Motor neuron (in vitro differentiated cells): ENCODE measurements at regions not wholly inside any gene's neighbourhood (a gene's known extent, or its start where the extent isn't known, plus 50 kb on each side); places are given as distances from the start of the nearest gene placed in this dataset.

Experiments used
- ATAC-seq, 8 experiments: fragments of 200-7000 bp; cut with Tn5 transposase; replicated peaks in 6 of 8; 2 replicates each; pipeline ENCODE4 v1.8.0; 2021; ENCODE audit warnings: mild to moderate bottlenecking in 8 of 8, moderate library complexity in 8 of 8
- H3K27ac ChIP-seq, 2 donors: fragments of 250-450 bp; sonication (Bioruptor Pico); 2 replicates each; pipeline ENCODE4 v1.9.0; 2021; ENCODE audit warnings: antibody characterized with exemption in 2 of 2, mild to moderate bottlenecking in 2 of 2, moderate library complexity in 1 of 2
- H3K4me1 ChIP-seq, 2 donors: fragments of 250-450 bp; sonication (Bioruptor Pico); replicated peaks in 1 of 2; 2 replicates each; pipeline ENCODE4 v1.6.1; 2021; ENCODE audit warnings: antibody characterized with exemption in 2 of 2, mild to moderate bottlenecking in 2 of 2, moderate library complexity in 1 of 2
- H3K4me3 ChIP-seq, 5 donors: fragments of 250-450 bp; sonication (Bioruptor Pico); 2 replicates each; pipeline ENCODE4 v1.9.0; 2021; ENCODE audit warnings: antibody characterized with exemption in 5 of 5, mild to moderate bottlenecking in 5 of 5, moderate library complexity in 4 of 5
- WGBS, 10 experiments: fragments of 450-650 bp; shearing (Covaris generic); methylation state at CpG; one replicate each; pipeline ENCODE4 v1.0.0; 2022; 5-methylcytosine and 5-hydroxymethylcytosine counted together
- in situ Hi-C, 9 experiments: fragments of 400-800 bp; cut with MboI; loops; one replicate each; pipeline ENCODE4 v1.15.0; 2021; ENCODE audit warnings: low sequenced_read_pairs in 9 of 9, low pct_unique_long_range_greater_than_20kb in 2 of 9; ENCODE audit not compliant: unreplicated experiment in 9 of 9

DNA sequence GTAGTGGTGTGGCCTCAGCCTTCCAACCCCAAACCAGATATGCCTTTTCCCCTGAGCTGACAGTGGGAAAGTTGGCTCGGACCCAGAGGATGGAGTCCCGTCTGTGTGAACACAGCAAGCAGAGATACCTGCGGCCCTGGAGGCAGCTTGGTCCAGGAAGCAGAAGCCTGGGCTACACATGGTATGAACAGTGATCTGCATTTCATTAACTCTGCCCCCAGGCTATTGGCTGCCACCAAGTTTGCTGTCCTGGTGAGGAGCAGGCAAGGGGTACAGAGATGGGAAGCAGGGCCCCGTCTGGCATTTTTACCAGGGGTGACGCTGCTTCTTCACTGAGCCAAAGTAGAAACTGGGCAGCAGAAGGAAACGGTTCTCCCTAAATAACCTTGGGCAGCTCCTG, 90.0 kb downstream of the EDN3 start:
- H3K4me1 ChIP-seq, result peaks cover 22 to 37% of the 10 kb centered on the region in 2 donors
- H3K27ac ChIP-seq, result no peak overlapping the region
- WGBS, 10 experiments, result 0 to 100% (median 90%) methylated on average over 1 to 5 of the region's 6 CpGs; no CpG with 5 or more reads in 3 of the 10 experiments
- H3K4me3 ChIP-seq, result no peak overlapping the region
- in situ Hi-C loops, result no loop called here
- ATAC-seq, result peak in 1 of 8 experiments; percentile 23

DNA sequence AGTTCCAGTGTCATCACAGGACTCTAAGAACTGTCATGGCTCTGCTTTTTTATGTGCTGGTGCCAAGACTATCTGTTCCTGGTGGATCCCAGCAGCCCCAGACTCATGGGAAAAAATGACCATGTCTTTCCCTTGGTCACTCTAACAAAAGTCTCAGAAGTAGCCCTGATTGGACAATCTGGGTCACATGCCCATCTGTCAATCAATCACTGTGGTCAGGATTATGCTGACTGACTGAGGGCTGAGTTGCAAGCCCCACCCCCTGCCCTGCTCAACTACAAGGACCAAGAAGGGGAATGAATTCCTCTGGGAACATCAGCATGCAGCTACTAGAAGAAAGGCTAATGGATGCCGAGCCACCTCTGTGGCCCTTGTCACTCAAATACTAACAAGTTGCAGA, 91.6 kb downstream of the EDN3 start:
- H3K27ac ChIP-seq, result no peak overlapping the region
- WGBS, 10 experiments, result 0 to 83% (median 71%) methylated on average over 1 of the region's 1 CpG; no CpG with 5 or more reads in 5 of the 10 experiments
- in situ Hi-C loops, result no loop called here
- H3K4me3 ChIP-seq, result no peak overlapping the region
- peak in 2 of 8 experiments; percentile 21 to 30 for ATAC-seq
- peaks cover 21 to 24% of the 10 kb centered on the region in 2 donors for H3K4me1 ChIP-seq

DNA sequence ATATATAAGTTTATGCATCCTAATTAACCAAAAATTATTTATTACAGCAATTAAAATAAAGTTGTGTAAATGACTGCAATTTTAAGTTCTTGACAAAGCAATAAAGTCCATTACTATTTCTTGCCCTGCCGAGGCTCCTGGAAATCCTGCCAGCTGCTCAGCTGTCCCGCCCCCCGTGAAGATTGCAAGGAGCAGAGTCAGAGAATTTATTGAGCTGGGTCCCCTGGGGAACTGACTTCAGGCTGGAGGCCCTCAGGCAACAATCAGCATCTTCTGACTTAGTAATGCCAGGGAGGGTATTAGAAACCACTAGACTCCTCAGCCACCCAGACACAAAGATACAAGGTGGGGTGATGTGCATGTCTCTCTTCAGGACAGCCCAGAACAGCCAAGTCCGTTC, 92.3 kb downstream of the EDN3 start:
- Histone ChIP-seq H3K4me1 (peaks cover 24% of the 10 kb centered on the region in 2 donors), H3K27ac (no peak overlapping the region), H3K4me3 (no peak overlapping the region)
- WGBS, 10 experiments, result 0 to 53% (median 40%) methylated on average over 1 to 4 of the region's 4 CpGs; no CpG with 5 or more reads in 2 of the 10 experiments
- in situ Hi-C loops, result no loop called here
- ATAC-seq, result peak in 4 of 8 experiments; percentile 25 to 80 (median 80)

DNA sequence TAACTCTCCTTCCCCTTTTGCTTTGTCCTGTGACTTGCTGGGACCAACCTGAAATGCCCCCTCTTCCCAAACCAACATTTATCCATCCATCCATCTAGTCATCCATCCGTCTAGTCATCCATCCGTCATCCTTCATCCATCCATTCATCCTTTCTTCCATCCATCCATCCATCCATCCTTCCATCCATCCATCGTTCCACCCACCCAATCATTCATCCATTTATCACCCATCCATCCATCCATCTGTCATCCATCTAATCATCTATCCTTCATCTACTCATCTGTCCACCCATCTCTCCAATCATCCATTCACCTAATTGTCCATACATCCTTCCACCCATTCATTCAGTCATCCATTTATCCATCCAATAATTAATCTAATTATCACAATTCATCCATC, 92.7 kb downstream of the EDN3 start:
- in situ Hi-C loops, result no loop called here
- Histone ChIP-seq H3K27ac (no peak overlapping the region), H3K4me1 (peaks cover 24 to 28% of the 10 kb centered on the region in 2 donors), H3K4me3 (no peak overlapping the region)
- WGBS, 10 experiments, result 21 to 86% (median 77%) methylated on average over 2 to 3 of the region's 3 CpGs; no CpG with 5 or more reads in 2 of the 10 experiments
- no peak for ATAC-seq

DNA sequence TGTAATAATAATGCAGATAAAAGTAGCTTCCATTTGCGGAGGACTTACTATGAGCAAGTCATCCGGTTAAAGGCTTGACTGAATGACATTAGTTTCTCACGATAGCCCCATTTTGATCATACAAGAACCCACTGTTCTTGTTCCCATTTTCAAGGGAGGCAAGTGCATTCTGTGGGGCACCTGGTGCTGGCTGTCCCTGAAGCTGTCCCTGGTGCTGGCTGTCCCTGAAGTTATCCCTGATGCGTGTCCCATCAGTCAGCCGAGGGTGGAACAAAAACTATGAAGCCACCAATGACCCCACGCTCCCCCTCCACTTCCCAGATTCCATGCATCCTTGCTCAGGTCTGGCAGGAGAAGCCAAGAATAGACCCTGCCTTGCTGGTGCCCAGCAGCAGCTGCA, 95.3 kb downstream of the EDN3 start:
- Histone ChIP-seq H3K4me1 (peaks cover 48 to 50% of the 10 kb centered on the region in 2 donors), H3K4me3 (no peak overlapping the region), H3K27ac (no peak overlapping the region)
- 7 to 100% (median 91%) methylated on average over 2 to 6 of the region's 6 CpGs; no CpG with 5 or more reads in 2 of the 10 experiments for WGBS, 10 experiments
- ATAC-seq, result no peak
- in situ Hi-C loops, result no loop called here

DNA sequence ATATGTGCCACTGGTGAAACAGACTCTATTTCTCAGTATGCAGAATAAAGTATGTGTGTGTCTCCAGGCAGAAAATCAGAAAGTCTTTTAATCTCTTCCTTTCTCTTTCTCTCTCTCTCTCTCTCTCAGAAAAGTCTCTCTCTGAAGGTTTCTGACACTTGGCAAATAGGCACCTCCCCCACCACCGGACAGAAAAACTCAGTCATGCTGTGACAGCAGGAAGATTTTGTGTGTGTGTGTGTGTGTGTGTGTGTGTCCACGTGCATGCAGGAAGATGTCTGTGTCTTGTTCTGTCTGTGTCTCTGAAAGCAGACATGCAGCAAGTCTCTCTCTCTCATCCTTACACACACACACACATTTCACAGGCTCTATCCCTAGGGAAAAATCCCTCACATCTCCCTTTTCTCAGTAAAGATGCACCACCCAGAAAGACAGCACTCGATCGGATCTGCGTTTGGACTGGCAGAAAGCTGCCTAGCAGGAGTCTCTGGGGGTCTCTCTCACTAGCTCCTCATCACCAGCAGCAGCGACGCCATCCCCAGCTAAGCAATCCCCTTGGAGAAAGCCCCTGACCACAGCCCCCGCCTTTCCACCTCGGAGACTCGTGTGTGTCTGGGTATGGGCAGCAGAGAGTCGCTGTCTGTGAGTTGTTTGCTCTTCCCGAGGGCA, 98.3 kb downstream of the EDN3 start:
- Histone ChIP-seq H3K4me3 (no peak overlapping the region), H3K27ac (peak overlapping the region; percentile 1 to 59), H3K4me1 (peaks cover 54 to 58% of the 10 kb centered on the region in 2 donors)
- ATAC-seq, result peak in 4 of 8 experiments; percentile 12 to 34 (median 22)
- in situ Hi-C loops, result no loop called here
- 0 to 75% (median 7%) methylated on average over 1 to 3 of the region's 12 CpGs; no CpG with 5 or more reads in 5 of the 10 experiments for WGBS, 10 experiments

DNA sequence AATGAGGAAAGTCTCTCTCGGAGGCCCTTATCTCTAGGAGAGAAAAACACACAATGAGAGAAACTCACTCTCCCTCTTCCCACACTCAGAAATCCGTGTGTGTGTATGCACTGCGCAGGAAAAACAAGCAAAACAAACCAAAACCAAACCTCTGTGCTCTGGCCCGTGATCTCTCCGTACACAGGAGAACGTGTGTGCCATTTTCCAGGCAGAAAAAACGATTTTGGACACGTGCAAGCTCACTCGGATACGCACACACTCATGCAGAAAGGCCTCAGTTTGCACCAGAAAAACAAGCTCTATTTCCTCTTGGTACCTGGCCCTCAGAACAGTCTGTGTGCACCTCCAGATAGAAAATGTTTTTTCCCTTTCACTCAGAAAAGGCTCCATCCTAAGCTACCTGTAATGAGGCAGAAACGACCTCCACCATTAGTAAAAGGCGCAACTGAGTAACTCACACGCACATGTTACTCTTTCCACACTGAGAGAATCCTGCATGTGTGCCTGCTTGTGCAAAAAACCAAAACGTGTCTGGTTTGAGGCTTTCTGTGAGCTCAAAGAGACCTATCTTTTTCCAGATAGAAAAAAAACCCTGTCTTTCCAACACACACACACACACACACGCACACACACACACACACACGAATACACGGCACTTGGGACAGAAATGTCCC, 99.2 kb downstream of the EDN3 start:
- no peak overlapping the region for H3K27ac ChIP-seq
- H3K4me1 ChIP-seq, result peaks cover 63% of the 10 kb centered on the region in 2 donors
- in situ Hi-C loops, result loop anchor here in 2 of 9 experiments (25.0 kb wide), 2 partner anchors 312 to 537 kb away; partner anchors contain the start of genes GNAS (in 1 of the 2) and GNAS-AS1 (in 1 of the 2)
- no peak overlapping the region for H3K4me3 ChIP-seq
- ATAC-seq, result no peak
- 8 to 90% (median 46%) methylated on average over 1 to 15 of the region's 17 CpGs; no CpG with 5 or more reads in 2 of the 10 experiments for WGBS, 10 experiments

DNA sequence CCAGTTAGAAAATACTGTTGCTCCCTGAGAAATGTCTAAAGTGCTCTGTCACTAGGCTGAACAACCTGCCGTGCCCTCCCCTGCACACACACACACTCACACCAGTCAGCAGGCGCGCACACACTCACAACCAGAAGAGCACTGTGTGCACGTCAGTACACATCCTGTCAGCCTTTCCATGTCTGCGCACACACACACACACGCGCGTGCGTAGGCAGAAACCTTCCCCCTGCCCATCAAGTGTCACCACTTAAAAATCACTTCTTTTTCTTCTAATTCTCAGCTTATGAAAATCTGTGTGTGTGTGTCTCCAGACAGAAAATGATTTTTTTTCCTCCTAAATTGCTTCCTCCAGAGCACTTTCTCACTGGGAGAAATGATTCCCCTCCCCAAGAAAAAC, 100.3 kb downstream of the EDN3 start:
- no peak for ATAC-seq
- H3K4me1 ChIP-seq, result peaks cover 71 to 74% of the 10 kb centered on the region in 2 donors
- WGBS, 10 experiments, result 52 to 93% (median 57%) methylated on average over 3 to 7 of the region's 9 CpGs; no CpG with 5 or more reads in 7 of the 10 experiments
- no peak overlapping the region for H3K27ac ChIP-seq
- in situ Hi-C loops, result loop anchor here in 2 of 9 experiments (25.0 kb wide), 2 partner anchors 313 to 538 kb away; partner anchors contain the start of genes GNAS (in 1 of the 2) and GNAS-AS1 (in 1 of the 2)
- no peak overlapping the region for H3K4me3 ChIP-seq

DNA sequence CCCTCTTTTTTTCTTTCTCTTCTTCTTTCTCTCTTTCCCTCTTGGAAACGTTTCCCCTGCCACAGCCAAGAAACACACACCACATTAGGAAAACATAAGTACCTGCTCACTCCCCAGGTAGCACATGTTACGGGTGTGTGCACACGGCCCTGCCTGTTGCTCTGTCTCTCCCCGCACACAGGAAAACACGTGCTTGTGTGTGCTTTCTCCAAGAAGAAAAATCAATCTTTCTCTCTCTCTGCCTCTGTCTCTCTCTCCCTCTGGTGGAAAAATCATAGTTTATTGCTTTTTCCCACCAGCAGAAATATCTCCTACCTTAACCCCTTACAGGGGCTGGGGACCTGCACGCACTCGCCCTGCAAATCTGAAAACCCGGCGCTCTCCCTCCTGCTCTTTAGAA, 102.3 kb downstream of the EDN3 start:
- in situ Hi-C loops, result loop anchor here in 2 of 9 experiments (25.0 kb wide), 2 partner anchors 315 to 540 kb away; partner anchors contain the start of genes GNAS (in 1 of the 2) and GNAS-AS1 (in 1 of the 2)
- Histone ChIP-seq H3K27ac (no peak overlapping the region), H3K4me1 (peaks cover 61 to 64% of the 10 kb centered on the region in 2 donors), H3K4me3 (peak overlapping the region in 1 of 5 donors; percentile 35)
- peak in 6 of 8 experiments; percentile 21 to 66 (median 57) for ATAC-seq
- WGBS, 10 experiments, result 0 to 33% (median 9%) methylated on average over 1 to 9 of the region's 9 CpGs

DNA sequence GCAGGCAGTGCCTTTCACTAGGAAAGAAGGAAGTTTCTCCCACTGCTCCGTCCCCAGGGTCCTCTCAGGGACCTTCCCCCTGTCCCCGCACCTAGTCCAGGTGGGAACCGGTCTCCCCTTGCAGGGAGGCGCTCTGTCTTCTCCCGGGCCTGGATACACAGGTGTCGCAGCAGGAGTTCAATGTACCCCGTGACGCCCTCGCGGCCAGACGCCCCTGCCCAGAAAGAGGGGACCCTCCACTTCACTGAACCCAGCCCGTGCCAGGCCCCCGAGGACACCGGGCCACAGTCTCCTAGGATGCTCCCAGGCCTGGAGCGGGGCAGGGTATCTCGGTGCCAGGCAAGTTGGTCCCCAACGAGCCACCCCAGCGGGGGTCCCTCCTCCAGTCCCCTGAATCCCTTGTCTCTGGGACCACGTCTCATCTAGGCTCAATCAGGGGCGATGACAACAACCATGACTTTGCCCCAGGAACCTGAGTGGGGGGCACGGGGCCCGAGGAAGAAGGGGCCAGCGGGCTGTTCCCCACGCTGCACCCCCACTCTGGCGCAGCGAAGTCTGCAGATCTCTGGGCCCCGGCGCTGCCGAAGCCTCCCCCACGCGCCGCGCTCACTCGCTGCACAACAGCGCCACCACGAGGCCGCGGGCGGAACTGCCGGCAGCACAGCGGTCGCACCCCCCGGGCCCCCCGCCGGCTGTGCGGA, 103.0 kb downstream of the EDN3 start:
- in situ Hi-C loops, result loop anchor here in 2 of 9 experiments (25.0 kb wide), 2 partner anchors 316 to 541 kb away; partner anchors contain the start of genes GNAS (in 1 of the 2) and GNAS-AS1 (in 1 of the 2)
- 0 to 67% methylated on average over 1 to 3 of the region's 46 CpGs; no CpG with 5 or more reads in 8 of the 10 experiments for WGBS, 10 experiments
- ATAC-seq, result peak; percentile 73 to 95 (median 77)

DNA sequence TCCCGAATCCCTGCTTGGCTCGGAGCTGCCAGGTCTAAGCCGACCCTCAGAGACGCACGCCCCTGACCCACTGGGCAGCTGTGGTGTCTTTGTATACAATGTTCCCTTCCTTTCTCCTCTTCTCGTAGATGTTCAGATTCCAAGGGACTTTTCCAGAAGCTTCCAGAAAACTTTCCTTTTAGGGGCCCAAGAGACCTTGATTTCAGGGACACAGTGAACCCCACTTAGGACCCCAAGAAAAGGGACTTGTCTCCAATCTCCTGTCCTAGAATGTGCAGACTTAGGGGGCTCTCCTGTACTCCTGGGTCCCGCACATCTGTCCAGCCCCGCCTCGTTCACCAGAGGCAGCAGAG, 103.5 kb downstream of the EDN3 start:
- 0 to 46% (median 0%) methylated on average over 1 to 6 of the region's 9 CpGs; no CpG with 5 or more reads in 5 of the 10 experiments for WGBS, 10 experiments
- Histone ChIP-seq H3K4me1 (peaks cover 54 to 59% of the 10 kb centered on the region in 2 donors), H3K27ac (no peak overlapping the region), H3K4me3 (peak overlapping the region in 4 of 5 donors; percentile 6 to 35 (median 19))
- in situ Hi-C loops, result loop anchor here in 2 of 9 experiments (25.0 kb wide), 2 partner anchors 317 to 542 kb away; partner anchors contain the start of genes GNAS (in 1 of the 2) and GNAS-AS1 (in 1 of the 2)
- ATAC-seq, result peak in 4 of 8 experiments; percentile 9 to 16 (median 12)

More for the DNA sequence above, 103.0 kb downstream of the EDN3 start:
- Histone ChIP-seq H3K4me1 (peaks cover 59 to 64% of the 10 kb centered on the region in 2 donors), H3K4me3 (peak overlapping the region; percentile 6 to 35 (median 15)), H3K27ac (no peak overlapping the region)

DNA sequence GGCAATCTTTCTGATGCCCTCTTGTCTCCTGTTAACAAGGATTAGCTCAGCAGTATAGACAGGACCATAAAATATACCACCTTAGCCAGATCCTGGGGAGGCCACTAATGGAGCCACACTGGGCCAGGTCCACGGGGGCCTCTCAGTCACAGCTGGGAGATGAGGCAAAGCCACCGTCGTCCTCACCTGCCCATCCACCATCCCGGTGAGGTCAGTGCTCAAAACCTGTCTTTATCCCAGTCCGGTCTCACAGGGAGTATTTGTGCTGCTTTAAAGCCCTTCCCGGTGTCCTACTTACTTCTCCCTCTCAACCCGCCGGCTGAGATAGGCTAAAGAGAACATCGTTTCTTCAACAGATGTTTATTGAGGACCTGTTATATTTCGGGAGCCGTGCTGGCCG, 104.3 kb downstream of the EDN3 start:
- no peak overlapping the region for H3K27ac ChIP-seq
- no peak overlapping the region for H3K4me3 ChIP-seq
- peaks cover 46 to 51% of the 10 kb centered on the region in 2 donors for H3K4me1 ChIP-seq
- WGBS, 10 experiments, result 42 to 93% (median 63%) methylated on average over 1 to 6 of the region's 12 CpGs; no CpG with 5 or more reads in 2 of the 10 experiments
- in situ Hi-C loops, result loop anchor here in 2 of 9 experiments (25.0 kb wide), 2 partner anchors 317 to 542 kb away; partner anchors contain the start of genes GNAS (in 1 of the 2) and GNAS-AS1 (in 1 of the 2)
- ATAC-seq, result peak in 1 of 8 experiments; percentile 18
